DOHH2 (cell line): ENCODE measurements at regions not wholly inside any gene's neighbourhood (a gene's known extent, or its start where the extent isn't known, plus 50 kb on each side); places are given as distances from the start of the nearest gene placed in this dataset.

ENCODE experiments used
- H3F3A ChIP-seq: fragments of 200-600 bp; sonication (generic), shearing (Covaris generic); 2 replicates; pipeline ENCODE4 v1.6.0; 2016; ENCODE audit warnings: antibody characterized with exemption, mild to moderate bottlenecking; ENCODE audit not compliant: control insufficient read depth, insufficient read depth
- H3K27ac ChIP-seq: fragments of 200-600 bp; sonication (generic); 2 replicates; pipeline ENCODE4 v1.5.1; 2014; ENCODE audit warnings: low read depth, mild to moderate bottlenecking, low read length, moderate library complexity
- H3K27me3 ChIP-seq: fragments of 200-600 bp; sonication (generic); 2 replicates; pipeline ENCODE4 v1.6.1; 2014; ENCODE audit warnings: mild to moderate bottlenecking, low read length, mixed read lengths; ENCODE audit not compliant: control insufficient read depth
- H3K36me3 ChIP-seq: fragments of 200-600 bp; sonication (generic); 2 replicates; pipeline ENCODE4 v1.6.1; 2014; ENCODE audit warnings: mild to moderate bottlenecking, low read length, moderate library complexity, mixed read lengths; ENCODE audit not compliant: control insufficient read depth
- H3K4me1 ChIP-seq: fragments of 200-600 bp; sonication (generic); 2 replicates; pipeline ENCODE4 v1.6.1; 2014; ENCODE audit warnings: mild to moderate bottlenecking, low read length, mixed read lengths; ENCODE audit not compliant: control insufficient read depth
- H3K4me2 ChIP-seq: fragments of 200-600 bp; sonication (generic); 2 replicates; pipeline ENCODE4 v1.6.0; 2014; ENCODE audit warnings: mild to moderate bottlenecking, low read length, moderate library complexity
- H3K4me3 ChIP-seq: fragments of 200-600 bp; sonication (generic); 2 replicates; pipeline ENCODE4 v1.5.1; 2014; ENCODE audit warnings: mild to moderate bottlenecking, low read length, mixed read lengths
- H3K79me2 ChIP-seq: fragments of 200-600 bp; sonication (generic); 2 replicates; pipeline ENCODE4 v1.6.1; 2014; ENCODE audit warnings: mild to moderate bottlenecking, low read length, mixed read lengths; ENCODE audit not compliant: control insufficient read depth
- H3K9me2 ChIP-seq: fragments of 200-600 bp; sonication (generic); replicated peaks from 2 replicates; pipeline ENCODE4 v1.6.1; 2014; ENCODE audit warnings: mild to moderate bottlenecking, low read length, mixed read lengths; ENCODE audit not compliant: control insufficient read depth
- H3K9me3 ChIP-seq: fragments of 200-600 bp; sonication (generic); 2 replicates; pipeline ENCODE4 v1.6.1; 2014; ENCODE audit warnings: antibody characterized with exemption, low read length, mixed read lengths; ENCODE audit not compliant: control insufficient read depth, insufficient read depth
- H4K20me1 ChIP-seq: fragments of 200-600 bp; sonication (generic); 2 replicates; pipeline ENCODE4 v1.6.0; 2014; ENCODE audit warnings: low read depth, mild to moderate bottlenecking, antibody characterized with exemption, low read length, moderate library complexity; ENCODE audit not compliant: control insufficient read depth, insufficient read depth
- CTCF ChIP-seq: fragments of 200-600 bp; sonication (generic); IDR thresholded peaks from one replicate; pipeline ENCODE4 v1.5.1; 2014; ENCODE audit warnings: antibody characterized with exemption, mild to moderate bottlenecking, low read depth, low read length; ENCODE audit not compliant: poor library complexity, severe bottlenecking
- EZH2phosphoT487 ChIP-seq: fragments of 200-600 bp; sonication (generic); IDR thresholded peaks from 2 replicates; pipeline ENCODE4 v1.6.1; 2017; ENCODE audit warnings: borderline replicate concordance, mild to moderate bottlenecking, antibody characterized with exemption, low read length, moderate library complexity, mixed read lengths

GRCh38 chrX:106450405-106450804 is 161.4 kb upstream of the RADX start:
- TF ChIP-seq CTCF = no peak
- TF ChIP-seq EZH2phosphoT487 = no peak
- H3K36me3 ChIP-seq = no peaks in the 10 kb centered on the region
- no peaks in the 10 kb centered on the region for H4K20me1 ChIP-seq
- no peak overlapping the region for H3K4me2 ChIP-seq
- no peaks in the 10 kb centered on the region for H3K79me2 ChIP-seq
- H3K27me3 ChIP-seq = no peaks in the 10 kb centered on the region
- no peaks in the 10 kb centered on the region for H3F3A ChIP-seq
- H3K4me1 ChIP-seq = no peaks in the 10 kb centered on the region
- H3K4me3 ChIP-seq = no peak overlapping the region
- no peak overlapping the region for H3K27ac ChIP-seq
- no peaks in the 10 kb centered on the region for H3K9me2 ChIP-seq
- no peaks in the 10 kb centered on the region for H3K9me3 ChIP-seq

- Histone ChIP-seq H3K9me2 (no peaks in the 10 kb centered on the region), H3K27me3 (no peaks in the 10 kb centered on the region), H3K4me2 (no peak overlapping the region), H3K4me3 (no peak overlapping the region), H3K27ac (no peak overlapping the region), H3F3A (no peaks in the 10 kb centered on the region), H4K20me1 (no peaks in the 10 kb centered on the region), H3K36me3 (no peaks in the 10 kb centered on the region), H3K4me1 (no peaks in the 10 kb centered on the region), H3K79me2 (no peaks in the 10 kb centered on the region), H3K9me3 (no peaks in the 10 kb centered on the region)
- no peak for TF ChIP-seq CTCF
- TF ChIP-seq EZH2phosphoT487 = no peak
These were observed 159.8 kb upstream of the RADX start for GRCh38 chrX:106451933-106452332.

- Histone ChIP-seq H3K79me2 (no peaks in the 10 kb centered on the region), H4K20me1 (no peaks in the 10 kb centered on the region)
- TF ChIP-seq EZH2phosphoT487 = no peak
- no peak for TF ChIP-seq CTCF
These were observed 156.8 kb upstream of the RADX start for GRCh38 chrX:106454991-106455390.

GRCh38 chrX:106457802-106458201 is 154.0 kb upstream of the RADX start:
- Histone ChIP-seq H3K9me3 (no peaks in the 10 kb centered on the region), H3F3A (no peaks in the 10 kb centered on the region), H3K4me2 (no peak overlapping the region), H4K20me1 (no peaks in the 10 kb centered on the region), H3K36me3 (no peaks in the 10 kb centered on the region), H3K9me2 (no peaks in the 10 kb centered on the region), H3K27me3 (no peaks in the 10 kb centered on the region), H3K4me3 (no peak overlapping the region), H3K79me2 (no peaks in the 10 kb centered on the region), H3K4me1 (no peaks in the 10 kb centered on the region), H3K27ac (no peak overlapping the region)
- TF ChIP-seq CTCF (no peak), EZH2phosphoT487 (no peak)

More at GRCh38 chrX:106454991-106455390, 156.8 kb upstream of the RADX start:
- no peaks in the 10 kb centered on the region for H3K9me3 ChIP-seq
- H3K4me3 ChIP-seq = no peak overlapping the region
- no peaks in the 10 kb centered on the region for H3K36me3 ChIP-seq
- no peaks in the 10 kb centered on the region for H3F3A ChIP-seq
- H3K27ac ChIP-seq = no peak overlapping the region
- no peaks in the 10 kb centered on the region for H3K27me3 ChIP-seq
- no peaks in the 10 kb centered on the region for H3K9me2 ChIP-seq
- H3K4me1 ChIP-seq = no peaks in the 10 kb centered on the region
- no peak overlapping the region for H3K4me2 ChIP-seq
